ENCODE measurements at regions not wholly inside any gene's neighbourhood (a gene's known extent, or its start where the extent isn't known, plus 50 kb on each side); places are given as distances from the start of the nearest gene placed in this dataset.

GRCh38 chr16:27638833-27639560 is 89.1 kb downstream of the KATNIP start:
- no peak overlapping the region for H3K27ac ChIP-seq (ENCODE audit: low read depth in 1 of 2, low read length in 2 of 2)
- H3K27ac Mint-ChIP-seq = no peak overlapping the region
- whole genome bisulfite sequencing (ENCODE audit: insufficient coverage) = 94% methylated on average over 8 of the region's 15 CpGs
- peaks cover 0 to 2% (median 2%) of the 10 kb centered on the region in 3 donors for H3K27me3 Mint-ChIP-seq (ENCODE audit: low read depth in 3 of 3)
- no peak for TF ChIP-seq CTCF (IDR thresholded peaks at IDR 0.05)
- H3K4me2 ChIP-seq (replicated peaks; ENCODE audit: extremely low read depth, low read length, poor library complexity, severe bottlenecking) = no peak overlapping the region
- no peaks in the 10 kb centered on the region for H3K79me2 ChIP-seq (ENCODE audit: insufficient read depth, low read length)
- H3K36me3 Mint-ChIP-seq = peaks cover 16 to 35% of the 10 kb centered on the region in 2 donors
- intact Hi-C loops (cut with micrococcal nuclease) = no loop called here
- H2AFZ ChIP-seq (ENCODE audit: insufficient read depth, low read depth, low read length, poor library complexity, severe bottlenecking) = no peak overlapping the region
- no peak overlapping the region for H3K9ac ChIP-seq (ENCODE audit: insufficient read depth, low read length, poor library complexity, severe bottlenecking)
- H3K36me3 ChIP-seq (replicated peaks in 1 of 2; ENCODE audit: control insufficient read depth in 1 of 2, insufficient read depth in 2 of 2, low read length in 2 of 2) = peaks cover 3 to 23% of the 10 kb centered on the region in 2 donors
- peaks cover 3% of the 10 kb centered on the region for H3K4me1 Mint-ChIP-seq
- H3K4me1 ChIP-seq (ENCODE audit: control insufficient read depth in 1 of 2, insufficient read depth in 2 of 2, low read length in 2 of 2) = no peaks in the 10 kb centered on the region
- H3K27me3 ChIP-seq (ENCODE audit: control insufficient read depth in 2 of 2, insufficient read depth in 2 of 2, low read length in 2 of 2) = no peaks in the 10 kb centered on the region
- H3K4me3 Mint-ChIP-seq = no peak overlapping the region
- peaks cover 0 to 2% (median 0%) of the 10 kb centered on the region in 7 donors for H3K9me3 Mint-ChIP-seq
- H4K20me1 ChIP-seq (ENCODE audit: insufficient read depth, low read length) = no peaks in the 10 kb centered on the region
- H3K9me3 ChIP-seq (replicated peaks in 1 of 2; ENCODE audit: control insufficient read depth in 1 of 2, insufficient read depth in 1 of 2, low read length in 2 of 2) = no peaks in the 10 kb centered on the region
- H3K4me3 ChIP-seq (replicated peaks in 1 of 3; ENCODE audit: low read depth in 2 of 3, low read length in 3 of 3) = no peak overlapping the region
- DNase-seq = no peak

GRCh38 chr16:27639561-27640276 is 89.8 kb downstream of the KATNIP start:
- Mint-ChIP-seq H3K36me3 (peaks cover 17 to 40% of the 10 kb centered on the region in 2 donors), H3K27ac (peak overlapping the region in 1 of 7 donors; percentile 26), H3K27me3 (ENCODE audit: low read depth in 3 of 3) (peaks cover 0 to 3% (median 2%) of the 10 kb centered on the region in 3 donors), H3K4me3 (no peak overlapping the region), H3K9me3 (peaks cover 0 to 2% (median 0%) of the 10 kb centered on the region in 7 donors), H3K4me1 (peaks cover 3% of the 10 kb centered on the region)
- intact Hi-C loops (cut with micrococcal nuclease) = no loop called here
- H3K4me1 ChIP-seq (ENCODE audit: control insufficient read depth in 1 of 2, insufficient read depth in 2 of 2, low read length in 2 of 2) = no peaks in the 10 kb centered on the region
- H3K36me3 ChIP-seq (replicated peaks in 1 of 2; ENCODE audit: control insufficient read depth in 1 of 2, insufficient read depth in 2 of 2, low read length in 2 of 2) = peaks cover 0 to 16% of the 10 kb centered on the region in 2 donors
- no peaks in the 10 kb centered on the region for H4K20me1 ChIP-seq (ENCODE audit: insufficient read depth, low read length)
- DNase-seq = no peak
- no peak overlapping the region for H3K4me3 ChIP-seq (replicated peaks in 1 of 3; ENCODE audit: low read depth in 2 of 3, low read length in 3 of 3)
- H3K9ac ChIP-seq (ENCODE audit: insufficient read depth, low read length, poor library complexity, severe bottlenecking) = no peak overlapping the region
- no peaks in the 10 kb centered on the region for H3K27me3 ChIP-seq (ENCODE audit: control insufficient read depth in 2 of 2, insufficient read depth in 2 of 2, low read length in 2 of 2)
- no peaks in the 10 kb centered on the region for H3K9me3 ChIP-seq (replicated peaks in 1 of 2; ENCODE audit: control insufficient read depth in 1 of 2, insufficient read depth in 1 of 2, low read length in 2 of 2)
- no peak overlapping the region for H3K4me2 ChIP-seq (replicated peaks; ENCODE audit: extremely low read depth, low read length, poor library complexity, severe bottlenecking)
- H3K79me2 ChIP-seq (ENCODE audit: insufficient read depth, low read length) = no peaks in the 10 kb centered on the region
- H3K27ac ChIP-seq (ENCODE audit: low read depth in 1 of 2, low read length in 2 of 2) = no peak overlapping the region
- no peak overlapping the region for H2AFZ ChIP-seq (ENCODE audit: insufficient read depth, low read depth, low read length, poor library complexity, severe bottlenecking)
- 30% methylated on average over 5 of the region's 7 CpGs for WGBS (ENCODE audit: insufficient coverage)
- peak; percentile 51 for TF ChIP-seq CTCF (IDR thresholded peaks at IDR 0.05)

All from CD14-positive monocyte (primary cell).